Colonic mucosa (tissue), 4 donors: ENCODE measurements at regions not wholly inside any gene's neighbourhood (a gene's known extent, or its start where the extent isn't known, plus 50 kb on each side); places are given as distances from the start of the nearest gene placed in this dataset.

Experiments used
- DNase-seq: peaks from one replicate; pipeline ENCODE4 v3.0.0-alpha.2; 2020
- H3K27ac ChIP-seq: fragments of 200-600 bp; one replicate; pipeline ENCODE4 v1.8.0; 2021
- H3K27me3 ChIP-seq: fragments of 200-600 bp; one replicate; pipeline ENCODE4 v1.8.0; 2021
- H3K36me3 ChIP-seq: fragments of 200-600 bp; one replicate; pipeline ENCODE4 v1.8.0; 2021
- H3K4me1 ChIP-seq: fragments of 200-600 bp; one replicate; pipeline ENCODE4 v1.8.0; 2021; ENCODE audit warnings: mild to moderate bottlenecking
- H3K4me3 ChIP-seq: fragments of 200-600 bp; one replicate; pipeline ENCODE4 v1.8.0; 2021
- H3K9ac ChIP-seq, 2 donors: one replicate each; pipeline ENCODE4 v1.7.0; 2013; ENCODE audit warnings: control low read depth in 2 of 2, low read depth in 2 of 2, low read length in 2 of 2
- H3K9me3 ChIP-seq: fragments of 200-600 bp; one replicate; pipeline ENCODE4 v1.8.0; 2021
- intact Hi-C: fragments of 100-400 bp; cut with DNase I; formaldehyde crosslinking; loops from one replicate; pipeline ENCODE4 v1.14.1; 2022
- TF ChIP-seq, protein P1 (sequence below): fragments of 200-600 bp; IDR thresholded peaks from one replicate; pipeline ENCODE4 v1.8.0; 2022; ENCODE audit warnings: antibody characterized with exemption, mild to moderate bottlenecking
- donor health status: healthy.
- donor health status: DM: no; HTN: no; CAD: no.
- donor health status: DM: no; HTN: no; CAD: no.

GRCh38 chr14:65993103-65993502, 493.1 kb upstream of the CCDC196 start:
- Histone ChIP-seq H3K36me3 (no peaks in the 10 kb centered on the region), H3K9me3 (no peaks in the 10 kb centered on the region), H3K27me3 (no peaks in the 10 kb centered on the region), H3K27ac (no peak overlapping the region), H3K4me3 (no peak overlapping the region), H3K4me1 (no peaks in the 10 kb centered on the region), H3K9ac (no peak overlapping the region)
- intact Hi-C loops = no loop called here
- TF ChIP-seq, protein P1, sequence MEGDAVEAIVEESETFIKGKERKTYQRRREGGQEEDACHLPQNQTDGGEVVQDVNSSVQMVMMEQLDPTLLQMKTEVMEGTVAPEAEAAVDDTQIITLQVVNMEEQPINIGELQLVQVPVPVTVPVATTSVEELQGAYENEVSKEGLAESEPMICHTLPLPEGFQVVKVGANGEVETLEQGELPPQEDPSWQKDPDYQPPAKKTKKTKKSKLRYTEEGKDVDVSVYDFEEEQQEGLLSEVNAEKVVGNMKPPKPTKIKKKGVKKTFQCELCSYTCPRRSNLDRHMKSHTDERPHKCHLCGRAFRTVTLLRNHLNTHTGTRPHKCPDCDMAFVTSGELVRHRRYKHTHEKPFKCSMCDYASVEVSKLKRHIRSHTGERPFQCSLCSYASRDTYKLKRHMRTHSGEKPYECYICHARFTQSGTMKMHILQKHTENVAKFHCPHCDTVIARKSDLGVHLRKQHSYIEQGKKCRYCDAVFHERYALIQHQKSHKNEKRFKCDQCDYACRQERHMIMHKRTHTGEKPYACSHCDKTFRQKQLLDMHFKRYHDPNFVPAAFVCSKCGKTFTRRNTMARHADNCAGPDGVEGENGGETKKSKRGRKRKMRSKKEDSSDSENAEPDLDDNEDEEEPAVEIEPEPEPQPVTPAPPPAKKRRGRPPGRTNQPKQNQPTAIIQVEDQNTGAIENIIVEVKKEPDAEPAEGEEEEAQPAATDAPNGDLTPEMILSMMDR = no peak
- DNase-seq = no peak

DNA sequence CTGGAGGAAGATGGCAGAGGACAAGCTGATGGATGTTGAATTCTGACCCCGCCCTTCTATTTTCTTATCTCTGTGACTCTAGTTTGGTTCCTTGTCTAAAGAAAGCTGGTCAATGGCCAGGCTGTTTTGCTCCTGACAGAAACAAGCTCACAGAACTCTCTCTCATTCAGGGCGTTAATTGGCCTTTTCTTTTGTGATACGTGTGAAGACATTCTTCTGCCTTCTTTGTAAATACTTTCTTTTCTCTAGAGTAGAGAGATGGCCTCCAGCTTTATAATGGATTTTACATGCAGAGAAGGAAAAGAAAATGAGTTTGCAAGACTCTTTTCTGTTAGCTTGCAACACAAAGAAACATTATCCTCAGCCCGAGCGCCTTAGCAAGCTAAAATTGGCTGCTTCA, 492.2 kb upstream of the CCDC196 start:
- intact Hi-C loops = no loop called here
- no peak overlapping the region for H3K9ac ChIP-seq
- DNase-seq = no peak
- no peaks in the 10 kb centered on the region for H3K4me1 ChIP-seq
- H3K27ac ChIP-seq = no peak overlapping the region
- H3K27me3 ChIP-seq = no peaks in the 10 kb centered on the region
- TF ChIP-seq, protein P1 = no peak
- no peak overlapping the region for H3K4me3 ChIP-seq
- H3K36me3 ChIP-seq = no peaks in the 10 kb centered on the region
- H3K9me3 ChIP-seq = no peaks in the 10 kb centered on the region

DNA sequence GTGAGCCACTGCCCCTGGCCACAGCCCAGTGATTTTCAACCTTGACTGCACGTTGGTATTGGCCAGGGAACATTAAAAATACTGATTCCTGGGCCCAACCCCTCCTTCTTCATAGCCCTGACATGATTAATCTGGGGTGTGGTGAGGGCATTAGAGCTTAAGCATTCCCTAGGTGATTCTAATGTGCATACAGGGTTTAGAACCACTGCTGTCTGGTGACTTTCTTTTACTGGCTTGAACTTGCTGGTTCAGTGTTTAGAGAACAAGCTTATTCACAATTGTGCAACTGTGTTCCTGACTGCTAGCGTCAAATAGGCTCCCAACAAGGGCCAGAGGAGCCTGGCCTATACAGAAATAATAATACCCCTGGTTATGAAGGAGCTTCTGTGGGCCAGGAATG, 488.8 kb upstream of the CCDC196 start:
- DNase-seq = no peak
- intact Hi-C loops = no loop called here
- Histone ChIP-seq H3K27me3 (no peaks in the 10 kb centered on the region), H3K4me3 (no peak overlapping the region), H3K27ac (no peak overlapping the region), H3K36me3 (no peaks in the 10 kb centered on the region), H3K4me1 (no peaks in the 10 kb centered on the region), H3K9me3 (no peaks in the 10 kb centered on the region), H3K9ac (no peak overlapping the region)
- TF ChIP-seq, protein P1 = no peak

DNA sequence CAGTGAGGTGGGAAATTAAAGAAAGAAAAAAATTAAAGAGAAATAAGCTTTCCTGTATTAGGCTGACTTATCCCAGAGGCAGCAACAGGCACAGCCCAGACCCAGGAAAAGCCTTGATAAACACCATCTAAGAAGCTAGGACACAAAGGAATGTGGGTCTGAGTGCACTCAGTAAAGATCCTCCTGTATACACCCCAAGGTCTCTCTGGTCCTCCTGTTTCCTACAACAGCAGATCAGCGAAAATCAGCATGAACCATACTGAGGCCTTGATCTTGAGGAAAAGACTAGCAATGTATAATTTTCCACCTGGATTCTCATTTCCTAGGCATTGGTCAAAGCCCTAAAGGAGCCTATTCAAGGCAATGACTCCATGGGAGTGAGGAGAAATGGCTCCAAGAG, 486.3 kb upstream of the CCDC196 start:
- H3K4me1 ChIP-seq = no peaks in the 10 kb centered on the region
- no peak overlapping the region for H3K4me3 ChIP-seq
- no peaks in the 10 kb centered on the region for H3K27me3 ChIP-seq
- H3K36me3 ChIP-seq = no peaks in the 10 kb centered on the region
- no peaks in the 10 kb centered on the region for H3K9me3 ChIP-seq
- H3K27ac ChIP-seq = no peak overlapping the region
- no peak for DNase-seq
- intact Hi-C loops = no loop called here
- TF ChIP-seq, protein P1 = no peak
- no peak overlapping the region for H3K9ac ChIP-seq

GRCh38 chr14:66000766-66001165, 485.4 kb upstream of the CCDC196 start:
- no peak overlapping the region for H3K9ac ChIP-seq
- H3K9me3 ChIP-seq = no peaks in the 10 kb centered on the region
- no peak for DNase-seq
- no peaks in the 10 kb centered on the region for H3K27me3 ChIP-seq
- H3K36me3 ChIP-seq = no peaks in the 10 kb centered on the region
- intact Hi-C loops = no loop called here
- H3K27ac ChIP-seq = no peak overlapping the region
- H3K4me3 ChIP-seq = no peak overlapping the region
- TF ChIP-seq, protein P1 = no peak
- no peaks in the 10 kb centered on the region for H3K4me1 ChIP-seq

DNA sequence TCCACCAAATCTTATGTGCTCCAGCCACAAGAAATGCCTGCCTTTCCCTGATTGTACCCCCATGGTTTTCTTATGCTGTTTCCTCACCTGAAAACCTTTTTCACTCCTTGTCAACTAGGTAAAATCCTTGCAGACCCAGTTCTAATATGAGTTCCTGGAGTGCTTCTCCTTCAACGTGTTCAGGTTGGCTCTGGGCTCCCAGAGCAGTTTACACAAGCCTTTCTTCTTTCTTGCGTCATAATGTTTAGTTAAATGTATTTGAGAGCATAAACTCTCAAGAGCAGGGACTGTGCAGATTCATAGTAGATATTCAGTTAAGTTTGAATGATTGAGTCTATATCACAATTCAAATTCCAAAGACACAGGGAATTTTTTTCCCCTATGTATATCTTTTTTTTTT, 484.8 kb upstream of the CCDC196 start:
- DNase-seq = no peak
- TF ChIP-seq, protein P1 = no peak
- no peak overlapping the region for H3K27ac ChIP-seq
- no peak overlapping the region for H3K4me3 ChIP-seq
- H3K27me3 ChIP-seq = no peaks in the 10 kb centered on the region
- H3K36me3 ChIP-seq = no peaks in the 10 kb centered on the region
- no peaks in the 10 kb centered on the region for H3K9me3 ChIP-seq
- H3K9ac ChIP-seq = no peak overlapping the region
- intact Hi-C loops = no loop called here
- no peaks in the 10 kb centered on the region for H3K4me1 ChIP-seq
